Colon (tissue), 2 donors: ENCODE measurements at regions not wholly inside any gene's neighbourhood (a gene's known extent, or its start where the extent isn't known, plus 50 kb on each side); places are given as distances from the start of the nearest gene placed in this dataset.
A peak's percentile ranks its signal among the peaks of the same experiment; 100 is the strongest.

Source experiments
- FAIRE-seq: peaks from 2 replicates; lab custom pipeline; 2012; peaks lifted over from hg19 to GRCh38; lab: Jason Lieb, UNC
- donor health status: control.
- donor health status: control.

GRCh38 chr2:118321432-118322105, 233.3 kb downstream of the INSIG2 start:
- FAIRE-seq = no peak

GRCh38 chr2:118320658-118321057, 232.4 kb downstream of the INSIG2 start:
- no peak for FAIRE-seq

- FAIRE-seq = no peak
These were observed 231.9 kb downstream of the INSIG2 start for GRCh38 chr2:118320196-118320595.

- no peak for FAIRE-seq
These were observed 231.0 kb downstream of the INSIG2 start for GRCh38 chr2:118319271-118319684.

GRCh38 chr2:118315606-118316005, 227.3 kb downstream of the INSIG2 start:
- no peak for FAIRE-seq

GRCh38 chr2:118312969-118313756, 224.9 kb downstream of the INSIG2 start:
- no peak for FAIRE-seq

- FAIRE-seq = no peak
These were observed 222.6 kb downstream of the INSIG2 start for GRCh38 chr2:118310681-118311429.

GRCh38 chr2:118309946-118310680, 221.8 kb downstream of the INSIG2 start:
- FAIRE-seq = no peak

GRCh38 chr2:118309257-118309945, 221.1 kb downstream of the INSIG2 start:
- FAIRE-seq = no peak

GRCh38 chr2:118307864-118308263, 219.6 kb downstream of the INSIG2 start:
- FAIRE-seq = no peak

GRCh38 chr2:118301248-118301647, 213.0 kb downstream of the INSIG2 start:
- FAIRE-seq = no peak

GRCh38 chr2:118300832-118301231, 212.6 kb downstream of the INSIG2 start:
- no peak for FAIRE-seq

- FAIRE-seq = no peak
These were observed 208.4 kb downstream of the INSIG2 start for GRCh38 chr2:118296663-118297062.

- no peak for FAIRE-seq
These were observed 207.5 kb downstream of the INSIG2 start for GRCh38 chr2:118295592-118296390.

- peak; percentile 21 for FAIRE-seq
These were observed 205.8 kb downstream of the INSIG2 start for GRCh38 chr2:118294063-118294462.

GRCh38 chr2:118292991-118293390, 204.7 kb downstream of the INSIG2 start:
- no peak for FAIRE-seq

- FAIRE-seq = no peak
These were observed 203.1 kb downstream of the INSIG2 start for GRCh38 chr2:118291251-118291880.

- no peak for FAIRE-seq
These were observed 202.4 kb downstream of the INSIG2 start for GRCh38 chr2:118290411-118291250.

GRCh38 chr2:118279005-118279404, 190.7 kb downstream of the INSIG2 start:
- no peak for FAIRE-seq
